GM20000 (cell line): ENCODE measurements at regions not wholly inside any gene's neighbourhood (a gene's known extent, or its start where the extent isn't known, plus 50 kb on each side); places are given as distances from the start of the nearest gene placed in this dataset.

Source experiments
- DNase-seq: peaks from one replicate; pipeline ENCODE4 v3.0.0; 2012; ENCODE audit warnings: low spot score
- CTCF ChIP-seq: IDR thresholded peaks from 2 replicates; pipeline ENCODE4 v1.5.1; 2012; ENCODE audit warnings: mild to moderate bottlenecking, control low read depth; ENCODE audit errors: extremely low read depth, missing control alignments

- no peak for TF ChIP-seq CTCF
- DNase-seq = no peak
Observed at GRCh38 chr2:221064880-221065279, 507.2 kb downstream of the EPHA4 start.

DNA sequence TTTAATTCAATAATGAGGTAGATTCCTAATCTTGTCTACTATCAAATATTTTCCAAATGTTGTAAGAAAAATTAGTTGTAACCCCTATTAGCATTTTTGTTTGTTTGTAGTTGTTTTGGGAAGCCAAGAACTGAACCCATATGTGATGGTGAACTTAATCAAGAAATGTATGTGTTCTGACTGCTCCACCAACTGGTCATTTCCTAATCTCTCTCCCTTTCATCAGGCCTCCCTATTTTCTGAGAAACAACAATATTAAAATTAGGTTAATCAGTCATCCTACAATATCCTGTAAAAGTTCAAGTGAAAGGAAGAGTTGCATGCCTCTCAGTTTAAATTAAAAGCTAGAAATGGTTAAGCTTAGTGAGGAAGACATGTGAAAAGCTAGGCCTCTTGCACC lies 504.0 kb downstream of the EPHA4 start:
- no peak for TF ChIP-seq CTCF
- no peak for DNase-seq

DNA sequence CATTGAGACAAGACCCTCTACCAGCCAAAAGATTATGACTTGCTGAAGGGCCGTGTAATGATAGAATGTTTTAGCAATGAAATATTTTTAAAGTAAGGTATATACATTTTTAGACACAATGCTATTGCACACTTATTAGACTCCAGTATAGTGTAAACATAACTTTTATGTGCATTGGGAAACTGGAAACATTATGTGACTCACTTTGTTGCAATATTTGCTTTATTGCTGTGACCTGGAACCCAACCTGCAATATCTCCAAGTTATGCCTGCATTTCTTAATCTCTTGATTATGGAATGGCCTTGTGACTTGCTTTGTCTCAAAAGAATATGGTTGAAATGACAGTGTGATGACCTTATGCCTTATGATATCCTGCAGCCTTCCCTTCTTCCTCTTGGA lies 502.0 kb downstream of the EPHA4 start:
- no peak for DNase-seq

DNA sequence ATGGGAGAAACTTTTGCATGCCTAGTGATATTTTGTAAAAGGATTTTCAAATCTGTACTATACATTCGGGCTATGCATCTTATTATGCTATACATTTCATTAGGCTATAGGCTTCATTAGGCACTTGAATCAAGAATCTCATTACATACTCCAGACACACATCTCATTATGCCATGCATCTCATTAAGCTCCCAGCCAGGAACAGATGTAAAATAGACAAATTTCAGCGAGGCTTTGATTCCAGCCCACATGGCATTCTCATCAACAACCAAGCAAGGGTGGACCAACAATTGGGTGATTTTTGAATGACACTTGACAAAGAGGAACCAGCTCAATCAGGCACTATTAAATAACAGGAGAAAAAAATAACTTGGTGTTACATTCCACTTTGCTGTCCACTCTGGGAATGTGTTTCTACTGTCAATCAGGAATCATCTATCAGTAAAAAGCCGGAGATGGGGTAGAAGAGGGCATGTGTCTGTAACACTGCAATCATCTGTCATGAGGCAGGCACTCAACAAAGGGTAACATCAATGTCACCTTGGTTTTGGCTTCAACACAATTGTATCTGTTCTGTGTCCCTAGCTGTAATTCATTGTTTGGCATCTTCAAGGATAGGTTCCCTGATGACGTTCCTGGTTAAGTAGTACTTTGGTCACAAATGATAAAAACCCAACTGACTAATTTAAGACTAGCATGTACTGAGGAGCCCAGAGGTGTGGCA lies 498.6 kb downstream of the EPHA4 start:
- TF ChIP-seq CTCF = no peak
- DNase-seq = no peak

More for the DNA sequence above, 502.0 kb downstream of the EPHA4 start:
- TF ChIP-seq CTCF = no peak

GRCh38 chr2:221074238-221074637 lies 497.9 kb downstream of the EPHA4 start:
- no peak for TF ChIP-seq CTCF
- DNase-seq = no peak

GRCh38 chr2:221075203-221075602 lies 496.9 kb downstream of the EPHA4 start:
- TF ChIP-seq CTCF = no peak
- no peak for DNase-seq

- DNase-seq = no peak
- TF ChIP-seq CTCF = no peak
Observed at GRCh38 chr2:221077251-221077650, 494.9 kb downstream of the EPHA4 start.
